ENCODE measurements at regions not wholly inside any gene's neighbourhood (a gene's known extent, or its start where the extent isn't known, plus 50 kb on each side); places are given as distances from the start of the nearest gene placed in this dataset.

DNA sequence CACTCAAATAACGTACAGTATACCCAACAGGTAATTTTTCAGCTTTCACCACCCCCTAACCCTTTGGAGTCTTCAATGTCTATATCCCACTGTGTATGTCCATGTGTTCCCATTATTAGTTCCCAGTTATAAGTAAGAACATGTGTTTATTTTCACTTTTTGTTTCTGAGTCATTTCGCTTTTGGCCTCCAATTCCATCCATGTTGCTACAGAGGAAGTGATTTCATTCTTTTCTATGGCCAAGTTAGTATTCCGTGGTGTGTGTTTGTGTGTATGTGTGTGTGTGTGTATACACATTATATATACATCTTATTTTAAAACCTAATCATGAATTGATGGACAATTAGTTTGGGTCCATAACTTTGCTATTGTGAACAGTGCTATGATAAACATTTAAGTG, 464.4 kb downstream of the CMPK2 start:
- TF ChIP-seq, protein P1, sequence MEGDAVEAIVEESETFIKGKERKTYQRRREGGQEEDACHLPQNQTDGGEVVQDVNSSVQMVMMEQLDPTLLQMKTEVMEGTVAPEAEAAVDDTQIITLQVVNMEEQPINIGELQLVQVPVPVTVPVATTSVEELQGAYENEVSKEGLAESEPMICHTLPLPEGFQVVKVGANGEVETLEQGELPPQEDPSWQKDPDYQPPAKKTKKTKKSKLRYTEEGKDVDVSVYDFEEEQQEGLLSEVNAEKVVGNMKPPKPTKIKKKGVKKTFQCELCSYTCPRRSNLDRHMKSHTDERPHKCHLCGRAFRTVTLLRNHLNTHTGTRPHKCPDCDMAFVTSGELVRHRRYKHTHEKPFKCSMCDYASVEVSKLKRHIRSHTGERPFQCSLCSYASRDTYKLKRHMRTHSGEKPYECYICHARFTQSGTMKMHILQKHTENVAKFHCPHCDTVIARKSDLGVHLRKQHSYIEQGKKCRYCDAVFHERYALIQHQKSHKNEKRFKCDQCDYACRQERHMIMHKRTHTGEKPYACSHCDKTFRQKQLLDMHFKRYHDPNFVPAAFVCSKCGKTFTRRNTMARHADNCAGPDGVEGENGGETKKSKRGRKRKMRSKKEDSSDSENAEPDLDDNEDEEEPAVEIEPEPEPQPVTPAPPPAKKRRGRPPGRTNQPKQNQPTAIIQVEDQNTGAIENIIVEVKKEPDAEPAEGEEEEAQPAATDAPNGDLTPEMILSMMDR (conservative IDR thresholded peaks at IDR 0.05), result no peak
- TF ChIP-seq ZFX (IDR thresholded peaks at IDR 0.05), result no peak
